KOPT-K1 (cell line): ENCODE measurements at regions not wholly inside any gene's neighbourhood (a gene's known extent, or its start where the extent isn't known, plus 50 kb on each side); places are given as distances from the start of the nearest gene placed in this dataset.
"Not testable (repeated sequence)": the region's sequence is repeated elsewhere in the genome, so short reads cannot be mapped to it uniquely, and the experiment has no call there.

Experiments
- H3K27ac ChIP-seq: fragments of 200-600 bp; sonication (generic); 2 replicates; pipeline ENCODE4 v1.5.1; 2016; ENCODE audit warnings: antibody characterized with exemption, mild to moderate bottlenecking, low read depth, low read length; ENCODE audit not compliant: poor library complexity, severe bottlenecking
- H3K36me3 ChIP-seq: fragments of 200-600 bp; sonication (generic); 2 replicates; pipeline ENCODE4 v1.5.1; 2017; ENCODE audit warnings: antibody characterized with exemption, mild to moderate bottlenecking, low read length, moderate library complexity; ENCODE audit not compliant: insufficient read depth
- H3K9me3 ChIP-seq: fragments of 200-600 bp; sonication (generic); 2 replicates; pipeline ENCODE4 v1.5.1; 2017; ENCODE audit warnings: antibody characterized with exemption, low read length, mild to moderate bottlenecking; ENCODE audit not compliant: insufficient read depth, poor library complexity, severe bottlenecking

DNA sequence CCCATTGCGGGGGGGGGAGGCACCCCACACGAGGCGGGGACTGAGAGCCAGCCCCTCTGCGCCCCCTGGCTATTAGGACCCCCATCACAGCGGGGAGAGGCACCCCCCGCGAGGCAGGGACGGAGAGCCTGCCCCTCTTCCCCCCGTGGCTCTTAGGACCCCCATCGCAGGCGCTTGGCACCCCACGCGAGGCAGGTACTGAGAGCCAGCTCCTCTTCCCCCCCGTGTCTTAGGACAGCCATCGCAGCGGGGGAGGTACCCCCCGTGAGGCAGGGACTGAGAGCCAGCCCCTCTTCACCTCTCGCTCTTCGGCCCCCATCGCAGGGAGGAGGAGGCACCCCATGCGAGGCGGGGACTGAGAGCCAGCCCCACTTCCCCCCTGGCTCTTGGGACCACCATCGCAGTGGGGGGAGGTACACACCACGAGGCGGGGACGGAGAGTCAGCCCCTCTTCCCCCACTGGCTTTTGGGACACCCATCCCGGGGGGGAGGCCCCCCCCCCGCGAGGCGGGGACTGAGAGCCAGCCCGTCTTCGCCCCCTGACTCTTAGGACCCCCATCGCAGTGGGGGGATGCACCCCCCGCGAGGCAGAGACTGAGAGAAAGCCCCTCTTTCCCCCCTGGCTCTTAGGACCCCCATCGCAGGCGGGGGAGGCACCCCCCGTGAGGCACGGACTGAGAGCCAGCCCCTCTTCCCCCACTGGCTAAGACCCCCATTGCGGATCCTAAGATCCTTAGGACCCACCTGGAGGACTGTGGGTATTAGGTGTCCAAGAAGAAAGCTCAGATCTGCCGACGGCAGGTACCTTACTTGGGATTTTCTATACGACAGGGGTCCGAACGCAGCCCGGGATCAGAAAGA, 198.6 kb upstream of the PZP start:
- peaks cover 45% of the 10 kb centered on the region for H3K36me3 ChIP-seq
- H3K27ac ChIP-seq: no peak overlapping the region
- H3K9me3 ChIP-seq: no peaks in the 10 kb centered on the region

DNA sequence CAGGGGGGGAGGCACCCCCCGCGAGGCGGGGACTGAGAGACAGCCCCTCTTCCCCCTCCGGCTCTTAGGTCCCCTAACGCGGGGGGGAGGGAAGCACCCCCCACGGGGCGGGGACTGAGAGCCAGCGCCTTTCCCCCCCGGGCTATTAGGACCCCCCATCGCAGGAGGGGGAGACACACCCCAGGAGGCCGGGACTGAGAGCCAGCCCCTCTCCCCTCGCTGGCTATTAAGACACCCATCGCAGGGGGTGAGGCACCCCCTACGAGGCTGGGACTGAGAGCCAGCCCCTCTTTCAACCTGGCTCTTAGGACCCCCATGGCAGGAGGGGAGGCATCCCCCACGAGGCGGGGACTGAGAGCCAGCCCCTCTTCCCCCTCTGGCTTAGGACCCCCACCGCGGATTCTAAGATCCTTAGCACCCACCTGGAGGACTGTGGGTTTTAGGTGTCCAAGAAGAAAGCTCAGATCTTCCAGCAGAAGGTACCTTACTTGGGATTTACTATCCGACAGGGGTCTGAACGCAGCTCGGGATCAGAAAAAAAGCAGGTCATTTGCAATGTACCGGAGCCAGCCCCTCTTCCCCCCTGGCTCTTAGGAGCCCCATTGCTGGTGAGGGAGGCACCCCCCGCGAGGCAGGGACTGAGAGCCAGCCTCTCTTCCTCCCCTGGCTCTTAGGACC, 197.8 kb upstream of the PZP start:
- Histone ChIP-seq H3K27ac (no peak overlapping the region), H3K36me3 (peaks cover 40% of the 10 kb centered on the region; the same call in 1 of the 2 replicates), H3K9me3 (no peaks in the 10 kb centered on the region)

DNA sequence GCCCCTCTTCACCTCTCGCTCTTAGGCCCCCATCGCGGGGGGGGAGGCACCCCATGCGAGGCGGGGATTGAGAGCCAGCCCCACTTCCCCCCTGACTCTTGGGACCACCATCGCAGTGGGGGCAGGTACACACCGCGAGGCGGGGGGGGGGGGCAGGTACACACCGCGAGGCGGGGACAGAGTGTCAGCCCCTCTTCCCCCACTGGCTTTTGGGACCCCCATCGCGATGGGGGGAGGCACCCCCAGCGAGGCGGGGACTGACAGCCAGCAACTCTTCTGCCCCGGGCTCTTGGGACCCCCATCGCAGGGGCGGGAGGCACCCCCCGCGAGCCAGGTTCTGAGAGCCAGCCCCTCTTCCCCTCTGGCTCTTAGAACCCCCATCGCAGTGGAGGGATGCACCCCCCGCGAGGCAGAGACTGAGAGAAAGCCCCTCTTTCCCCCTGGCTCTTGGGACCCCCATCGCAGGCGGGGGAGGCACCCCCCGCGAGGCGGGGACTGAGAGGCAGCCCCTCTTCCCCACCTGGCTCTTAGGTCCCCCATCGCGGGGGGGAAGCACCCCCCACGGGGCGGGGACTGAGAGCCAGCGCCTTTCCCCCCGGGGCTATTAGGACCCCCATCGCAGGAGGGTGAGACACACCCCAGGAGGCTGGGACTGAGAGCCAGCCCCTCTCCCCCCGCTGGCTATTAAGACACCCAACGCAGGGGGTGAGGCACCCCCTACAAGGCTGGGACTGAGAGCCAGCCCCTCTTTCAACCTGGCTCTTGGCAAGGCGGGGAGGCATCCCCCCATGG, 196.5 kb upstream of the PZP start:
- no peak overlapping the region for H3K27ac ChIP-seq
- H3K9me3 ChIP-seq: no peaks in the 10 kb centered on the region
- peaks cover 36% of the 10 kb centered on the region; the same call in 1 of the 2 replicates for H3K36me3 ChIP-seq

DNA sequence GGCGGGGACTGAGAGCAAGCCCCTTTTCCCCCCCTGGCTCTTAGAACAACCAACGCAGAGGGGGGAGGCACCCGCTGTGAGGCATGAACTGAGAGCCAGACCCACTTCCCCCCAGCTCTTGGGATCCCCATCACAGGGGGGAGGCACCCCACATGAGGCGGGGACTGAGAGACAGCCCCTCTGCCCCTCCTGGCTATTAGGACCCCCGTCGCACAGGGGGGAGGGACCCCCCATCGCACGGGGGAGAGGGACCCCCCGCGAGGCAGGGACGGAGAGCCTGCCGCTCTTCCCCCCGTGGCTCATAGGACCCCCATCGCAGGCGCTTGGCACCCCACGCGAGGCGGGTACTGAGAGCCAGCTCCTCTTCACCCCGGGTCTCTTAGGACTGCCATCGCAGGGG, 195.8 kb upstream of the PZP start:
- peaks cover 32% of the 10 kb centered on the region; the same call in 1 of the 2 replicates for H3K36me3 ChIP-seq
- no peaks in the 10 kb centered on the region for H3K9me3 ChIP-seq
- no peak overlapping the region for H3K27ac ChIP-seq

DNA sequence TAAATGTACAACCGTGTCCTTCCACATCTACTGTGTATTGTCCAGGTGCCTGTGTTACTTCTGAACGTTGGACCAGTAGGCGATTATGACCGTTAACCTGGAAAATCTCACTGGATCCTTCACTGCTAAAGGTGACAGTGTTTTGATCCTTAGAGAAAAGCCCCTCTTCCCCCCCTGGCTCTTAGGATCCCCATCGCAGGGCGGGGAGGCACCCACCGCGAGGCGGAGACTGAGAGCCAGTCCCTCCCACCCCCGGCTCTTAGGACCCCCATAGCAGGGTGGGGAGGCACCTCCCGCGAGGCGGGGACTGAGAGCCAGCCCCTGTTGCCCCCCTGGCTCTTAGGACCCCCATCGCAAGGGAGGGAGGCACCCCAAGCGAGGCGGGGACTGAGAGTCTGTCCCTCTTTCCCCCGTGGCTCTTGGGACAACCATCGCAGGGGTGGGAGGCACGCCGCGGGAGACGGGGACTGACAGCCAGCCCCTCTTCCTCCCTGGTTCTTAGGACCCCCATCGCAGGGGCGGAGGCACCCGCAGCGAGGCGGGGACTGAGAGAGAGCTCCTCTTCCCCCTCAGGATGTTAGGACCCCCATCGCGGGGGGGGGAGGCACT, 194.3 kb upstream of the PZP start:
- H3K27ac ChIP-seq, H3K9me3 ChIP-seq: not testable (repeated sequence)
- peaks cover 31% of the 10 kb centered on the region; the same call in 1 of the 2 replicates for H3K36me3 ChIP-seq

DNA sequence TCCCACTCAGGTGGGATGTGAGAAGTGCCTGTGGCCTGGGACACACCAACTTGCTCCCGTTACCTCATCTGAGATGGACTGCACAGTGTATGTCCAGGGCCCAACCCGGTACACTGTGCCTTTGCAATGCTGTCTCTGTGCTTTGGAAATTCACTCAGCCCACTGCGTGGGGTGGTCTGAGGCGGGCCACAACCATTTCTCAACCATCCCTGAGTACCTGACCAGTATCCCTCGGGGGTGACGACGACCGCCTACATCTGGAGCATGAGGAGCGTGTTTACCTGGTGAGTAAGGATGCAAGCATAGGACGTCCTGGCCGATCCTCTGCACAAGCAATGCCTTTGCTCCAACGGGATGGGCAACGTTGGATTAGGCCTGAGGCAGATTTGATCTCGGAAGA, 188.2 kb upstream of the PZP start:
- not testable (repeated sequence) for H3K9me3 ChIP-seq, H3K27ac ChIP-seq
- peaks cover 11% of the 10 kb centered on the region; the same call in 1 of the 2 replicates for H3K36me3 ChIP-seq

DNA sequence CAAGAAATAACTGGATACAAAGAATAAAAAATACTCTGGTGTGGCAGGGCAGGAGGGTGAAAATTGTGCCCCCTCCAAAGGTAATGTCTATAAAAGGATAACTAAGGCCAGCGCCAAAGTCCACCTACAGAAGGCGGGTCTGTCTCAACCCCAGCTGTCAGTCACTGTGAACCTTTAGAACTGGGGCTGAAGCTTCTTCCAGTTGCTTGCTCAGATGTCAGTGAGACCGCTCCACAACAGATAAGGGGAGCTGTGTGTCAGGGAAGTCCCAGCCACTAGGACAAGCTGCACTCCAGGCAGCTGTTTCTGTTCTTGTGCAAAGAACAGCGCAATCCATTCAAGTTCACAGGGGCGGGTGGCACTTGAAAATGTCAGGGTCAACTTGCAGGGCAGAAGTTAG, 187.0 kb upstream of the PZP start:
- H3K36me3 ChIP-seq: peaks cover 11% of the 10 kb centered on the region; the same call in 1 of the 2 replicates
- H3K9me3 ChIP-seq, H3K27ac ChIP-seq: not testable (repeated sequence)

DNA sequence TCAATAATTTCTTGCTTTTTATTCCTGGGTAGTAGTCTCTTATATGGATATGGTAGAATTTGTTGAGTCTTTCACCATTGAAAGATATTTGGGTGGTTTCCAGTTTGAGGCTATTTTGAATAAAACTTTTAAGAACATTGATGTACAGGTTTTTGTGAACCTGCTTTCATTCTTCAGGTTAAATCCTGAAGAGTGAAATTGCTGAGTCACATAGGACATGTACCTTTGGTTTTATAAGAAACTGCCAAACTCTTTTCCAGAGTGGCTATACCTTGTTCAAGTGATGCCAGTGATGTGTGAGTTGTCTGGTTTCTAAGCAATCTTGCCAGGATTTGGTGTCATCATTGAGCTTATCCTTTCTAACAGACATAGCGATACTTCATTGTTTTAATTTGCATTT, 184.6 kb upstream of the PZP start:
- Histone ChIP-seq H3K27ac (no peak overlapping the region), H3K9me3 (no peaks in the 10 kb centered on the region), H3K36me3 (no peaks in the 10 kb centered on the region; the same call in 1 of the 2 replicates)

DNA sequence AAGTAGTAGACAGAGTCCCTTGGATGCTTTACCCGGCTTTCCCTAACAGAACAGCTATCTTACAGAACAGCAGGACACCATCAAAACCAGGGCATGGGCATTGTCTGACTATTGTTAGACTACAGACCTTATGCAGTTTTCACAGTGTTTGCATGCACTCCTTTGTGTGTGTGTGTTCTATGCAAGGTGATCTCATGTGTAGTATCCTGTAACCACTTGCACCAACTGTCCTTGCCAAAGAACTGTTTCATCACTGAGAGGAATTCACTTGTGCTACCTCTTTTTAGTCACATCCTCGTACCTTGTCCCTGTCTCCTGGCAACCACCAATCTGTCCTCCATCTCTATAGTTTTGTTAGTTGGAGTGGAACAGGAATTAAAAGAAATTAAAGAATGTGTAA, 183.6 kb upstream of the PZP start:
- Histone ChIP-seq H3K9me3 (no peaks in the 10 kb centered on the region), H3K27ac (no peak overlapping the region), H3K36me3 (no peaks in the 10 kb centered on the region; the same call in 1 of the 2 replicates)

DNA sequence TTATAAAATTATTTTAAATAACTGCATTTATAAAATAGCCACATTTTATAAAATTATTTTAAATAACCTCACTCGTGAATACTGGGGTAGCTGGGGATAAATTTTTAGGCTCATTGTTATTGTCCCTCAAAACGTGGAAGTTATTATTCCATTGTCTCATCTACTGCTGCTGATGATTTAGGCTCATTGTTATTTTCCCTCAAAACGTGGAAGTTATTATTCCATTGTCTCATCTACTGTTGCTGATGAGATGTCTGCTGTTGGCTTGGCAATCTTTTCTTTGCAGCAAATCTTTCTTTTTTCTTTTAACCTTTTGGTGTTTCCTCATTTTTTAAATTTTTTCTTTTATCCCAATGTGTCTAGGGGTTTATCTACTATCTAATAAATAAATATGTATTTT, 182.6 kb upstream of the PZP start:
- H3K36me3 ChIP-seq: no peaks in the 10 kb centered on the region
- no peaks in the 10 kb centered on the region for H3K9me3 ChIP-seq
- no peak overlapping the region for H3K27ac ChIP-seq

DNA sequence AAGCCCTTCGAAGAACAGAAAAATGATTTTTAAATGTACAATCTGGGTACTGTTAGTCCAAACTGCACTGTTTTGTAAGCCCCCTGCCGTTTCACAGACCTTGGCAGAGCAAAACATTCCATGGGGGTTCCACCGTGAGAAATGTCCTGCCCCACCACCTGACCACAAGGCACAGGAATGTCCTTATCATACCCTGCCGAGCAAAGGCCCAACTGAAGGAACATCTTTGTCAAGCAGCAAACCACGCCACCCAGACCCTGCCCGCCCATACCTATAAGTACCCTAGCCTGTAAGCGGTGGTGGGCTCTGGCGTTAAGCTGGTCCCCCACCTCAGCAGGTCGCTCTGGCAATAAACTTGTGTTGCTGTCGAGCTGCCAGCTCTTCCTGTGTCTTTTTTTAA, 181.6 kb upstream of the PZP start:
- H3K27ac ChIP-seq: no peak overlapping the region
- no peaks in the 10 kb centered on the region for H3K9me3 ChIP-seq
- H3K36me3 ChIP-seq: no peaks in the 10 kb centered on the region

DNA sequence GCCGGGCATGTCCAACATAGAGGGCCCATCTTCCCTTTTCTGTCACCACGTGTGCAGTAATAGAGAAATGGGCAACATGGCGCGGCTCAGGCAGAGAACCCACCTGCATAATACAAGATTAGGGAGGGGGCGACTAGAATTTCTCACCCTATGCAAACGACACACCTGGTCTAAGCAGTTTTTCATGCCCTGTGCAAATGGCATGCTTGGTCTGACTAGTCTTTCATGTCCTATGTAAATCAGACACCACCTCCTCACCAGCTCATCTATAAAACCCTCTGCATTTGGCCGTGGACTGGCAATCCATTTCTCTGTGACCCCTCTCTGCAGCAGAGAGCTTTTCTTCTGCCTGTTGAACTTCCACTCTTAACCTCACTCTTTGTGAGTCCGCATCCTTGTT, 180.2 kb upstream of the PZP start:
- no peaks in the 10 kb centered on the region for H3K9me3 ChIP-seq
- no peak overlapping the region for H3K27ac ChIP-seq
- no peaks in the 10 kb centered on the region for H3K36me3 ChIP-seq

DNA sequence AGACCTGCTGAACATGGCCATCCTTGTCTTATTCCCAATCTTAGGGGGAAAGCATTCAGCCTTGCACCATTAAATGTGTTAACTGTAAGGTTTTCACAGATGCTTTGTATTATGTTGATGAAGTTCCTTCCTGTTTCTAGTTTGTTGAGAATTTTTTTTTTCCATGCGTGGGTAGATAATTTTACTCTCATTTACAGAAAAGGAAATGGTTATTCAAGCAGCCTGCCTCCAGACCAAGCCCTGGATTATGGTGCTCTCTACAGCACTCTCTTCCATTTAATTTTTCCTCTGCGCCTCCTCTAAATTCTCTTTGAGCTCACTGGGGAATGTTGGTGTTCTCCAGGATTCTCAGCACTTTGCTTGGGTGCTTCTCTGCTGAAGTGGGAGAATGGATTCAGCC, 179.3 kb upstream of the PZP start:
- Histone ChIP-seq H3K36me3 (no peaks in the 10 kb centered on the region), H3K27ac (no peak overlapping the region), H3K9me3 (no peaks in the 10 kb centered on the region)

DNA sequence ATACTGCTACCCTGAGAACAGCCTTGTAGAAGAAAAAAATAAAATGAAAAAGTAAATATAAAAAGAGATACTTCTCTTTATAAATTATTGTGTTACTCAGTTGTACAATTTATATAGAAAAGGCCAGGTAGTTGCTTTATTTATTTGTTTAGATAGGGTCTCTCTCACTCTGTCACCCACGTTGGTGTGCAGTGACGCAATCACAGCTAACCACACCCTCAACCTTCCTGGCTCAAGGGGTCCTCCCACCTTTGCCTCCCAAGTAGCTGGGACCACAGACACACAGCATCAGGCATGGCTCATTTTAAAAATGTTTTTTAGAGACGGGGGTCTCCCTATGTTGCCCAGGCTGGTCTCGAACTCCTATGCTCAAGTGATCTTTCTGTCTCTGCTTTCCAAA, 175.4 kb upstream of the PZP start:
- Histone ChIP-seq H3K27ac (no peak overlapping the region), H3K36me3 (no peaks in the 10 kb centered on the region), H3K9me3 (no peaks in the 10 kb centered on the region)

DNA sequence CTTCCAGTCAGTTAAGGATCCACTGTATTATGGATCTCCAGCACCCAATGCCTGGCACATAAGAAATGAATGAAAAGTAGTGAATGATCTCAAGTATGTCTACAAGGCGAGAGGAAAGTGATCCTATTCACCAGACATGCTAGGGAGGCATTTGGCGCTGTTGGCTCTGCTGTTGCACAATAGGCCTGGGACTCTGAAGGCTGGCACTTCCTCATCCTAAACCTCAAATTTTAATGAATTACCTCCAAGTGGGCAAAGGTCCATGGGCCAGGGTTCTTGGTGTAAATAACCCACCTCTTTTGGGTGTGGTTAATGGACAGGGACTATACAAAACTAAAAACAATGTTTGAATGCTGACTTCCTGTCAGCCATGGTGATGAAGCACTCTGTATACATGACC, 173.4 kb upstream of the PZP start:
- Histone ChIP-seq H3K9me3 (no peaks in the 10 kb centered on the region), H3K36me3 (no peaks in the 10 kb centered on the region), H3K27ac (no peak overlapping the region)
